ENCODE measurements at regions not wholly inside any gene's neighbourhood (a gene's known extent, or its start where the extent isn't known, plus 50 kb on each side); places are given as distances from the start of the nearest gene placed in this dataset.
A peak's percentile ranks its signal among the peaks of the same experiment; 100 is the strongest.
"Not testable (repeated sequence)": the region's sequence is repeated elsewhere in the genome, so short reads cannot be mapped to it uniquely, and the experiment has no call there.

- FAIRE-seq: no peak
- DNase-seq (ENCODE audit: low spot score): no peak
Observed at GRCh38 chr6:27630727-27631608, 158.1 kb upstream of the ZNF184 start.

GRCh38 chr6:27624694-27625262 is 151.9 kb upstream of the ZNF184 start:
- FAIRE-seq (no peak), DNase-seq (ENCODE audit: low spot score) (no peak)

GRCh38 chr6:27623103-27623502 is 150.2 kb upstream of the ZNF184 start:
- DNase-seq (ENCODE audit: low spot score): no peak
- FAIRE-seq: no peak

- no peak for FAIRE-seq
- DNase-seq (ENCODE audit: low spot score): no peak
Observed at GRCh38 chr6:27619436-27619835, 146.5 kb upstream of the ZNF184 start.

GRCh38 chr6:27617700-27618689 is 145.1 kb upstream of the ZNF184 start:
- peak; percentile 66 for DNase-seq (ENCODE audit: low spot score)

GRCh38 chr6:27617046-27617687 is 144.3 kb upstream of the ZNF184 start:
- FAIRE-seq (no peak), DNase-seq (ENCODE audit: low spot score) (peak; percentile 32)

More at GRCh38 chr6:27617700-27618689, 145.1 kb upstream of the ZNF184 start:
- no peak for FAIRE-seq

- FAIRE-seq (no peak), DNase-seq (ENCODE audit: low spot score) (no peak)
Observed at GRCh38 chr6:27616328-27617045, 143.6 kb upstream of the ZNF184 start.

GRCh38 chr6:27611451-27611850 is 138.5 kb upstream of the ZNF184 start:
- DNase-seq (ENCODE audit: low spot score): no peak
- no peak for FAIRE-seq

GRCh38 chr6:27608916-27609883 is 136.3 kb upstream of the ZNF184 start:
- DNase-seq (ENCODE audit: low spot score) (peak; percentile 68), FAIRE-seq (no peak)

- FAIRE-seq: no peak
- peak; percentile 72 for DNase-seq (ENCODE audit: low spot score)
Observed at GRCh38 chr6:27605401-27606342, 132.8 kb upstream of the ZNF184 start.

- FAIRE-seq: no peak
- peak; percentile 40 for DNase-seq (ENCODE audit: low spot score)
Observed at GRCh38 chr6:27604986-27605385, 132.1 kb upstream of the ZNF184 start.

GRCh38 chr6:27601668-27602254 is 128.9 kb upstream of the ZNF184 start:
- DNase-seq (ENCODE audit: low spot score): peak; percentile 47
- FAIRE-seq: no peak

- FAIRE-seq: no peak
- DNase-seq (ENCODE audit: low spot score): no peak
Observed at GRCh38 chr6:27599859-27600532, 127.1 kb upstream of the ZNF184 start.

- not testable (repeated sequence) for DNase-seq (ENCODE audit: low spot score); FAIRE-seq
Observed at GRCh38 chr6:27597031-27597567, 124.2 kb upstream of the ZNF184 start.

- no peak for FAIRE-seq
- no peak for DNase-seq (ENCODE audit: low spot score)
Observed at GRCh38 chr6:27593861-27594260, 121.0 kb upstream of the ZNF184 start.

GRCh38 chr6:27593200-27593818 is 120.4 kb upstream of the ZNF184 start:
- FAIRE-seq (no peak), DNase-seq (ENCODE audit: low spot score) (no peak)

Measured in urothelium cell line (cell line).